IgD-negative memory B cell (primary cell): ENCODE measurements at regions not wholly inside any gene's neighbourhood (a gene's known extent, or its start where the extent isn't known, plus 50 kb on each side); places are given as distances from the start of the nearest gene placed in this dataset.
A peak's percentile ranks its signal among the peaks of the same experiment; 100 is the strongest.

Experiments used
- H3K27ac Mint-ChIP-seq, 3 donors: one replicate each; pipeline ENCODE4 v1.8.0; 2020 to 2022; ENCODE audit warnings: mild to moderate bottlenecking in 3 of 3, mixed read lengths in 3 of 3, moderate library complexity in 1 of 3
- H3K27me3 Mint-ChIP-seq: one replicate; pipeline ENCODE4 v1.8.0; 2021; ENCODE audit warnings: mixed read lengths
- H3K36me3 Mint-ChIP-seq: one replicate; pipeline ENCODE4 v1.8.0; 2020; ENCODE audit warnings: mild to moderate bottlenecking, mixed read lengths
- H3K4me1 Mint-ChIP-seq, 3 donors: one replicate each; pipeline ENCODE4 v1.8.0; 2020 to 2022; ENCODE audit warnings: mixed read lengths in 3 of 3, mild to moderate bottlenecking in 1 of 3
- H3K4me3 Mint-ChIP-seq, 4 donors: one replicate each; pipeline ENCODE4 v1.8.0; 2020 to 2022; ENCODE audit warnings: mild to moderate bottlenecking in 4 of 4, mixed read lengths in 4 of 4, moderate library complexity in 3 of 4
- H3K9me3 Mint-ChIP-seq, 3 donors: one replicate each; pipeline ENCODE4 v1.8.0; 2020 to 2021; ENCODE audit warnings: mixed read lengths in 3 of 3, mild to moderate bottlenecking in 1 of 3

DNA sequence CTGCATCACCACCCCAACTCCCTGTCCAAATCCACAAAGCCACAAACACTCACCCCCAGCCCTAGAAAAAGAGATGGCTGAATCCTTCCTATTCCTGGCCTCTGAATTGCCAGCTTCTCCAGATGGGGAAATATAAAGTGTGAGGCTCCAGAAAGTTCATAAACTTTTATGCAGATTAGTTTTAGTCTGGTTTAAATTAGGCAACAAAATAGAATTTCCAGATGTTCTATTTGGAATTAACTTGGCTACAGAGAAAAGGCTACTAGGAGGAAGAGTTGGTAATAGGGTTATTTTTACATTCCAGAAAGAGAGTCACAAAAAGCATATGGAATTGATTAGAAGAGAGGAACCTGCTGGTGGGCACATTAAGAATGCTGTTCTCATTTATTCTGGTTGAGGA, 56.0 kb downstream of the EN1 start:
- H3K9me3 Mint-ChIP-seq = peaks cover 0 to 4% (median 0%) of the 10 kb centered on the region in 3 donors
- H3K27me3 Mint-ChIP-seq = peaks cover 6% of the 10 kb centered on the region
- no peaks in the 10 kb centered on the region for H3K36me3 Mint-ChIP-seq
- no peak overlapping the region for H3K27ac Mint-ChIP-seq
- H3K4me3 Mint-ChIP-seq = no peak overlapping the region
- no peaks in the 10 kb centered on the region for H3K4me1 Mint-ChIP-seq

DNA sequence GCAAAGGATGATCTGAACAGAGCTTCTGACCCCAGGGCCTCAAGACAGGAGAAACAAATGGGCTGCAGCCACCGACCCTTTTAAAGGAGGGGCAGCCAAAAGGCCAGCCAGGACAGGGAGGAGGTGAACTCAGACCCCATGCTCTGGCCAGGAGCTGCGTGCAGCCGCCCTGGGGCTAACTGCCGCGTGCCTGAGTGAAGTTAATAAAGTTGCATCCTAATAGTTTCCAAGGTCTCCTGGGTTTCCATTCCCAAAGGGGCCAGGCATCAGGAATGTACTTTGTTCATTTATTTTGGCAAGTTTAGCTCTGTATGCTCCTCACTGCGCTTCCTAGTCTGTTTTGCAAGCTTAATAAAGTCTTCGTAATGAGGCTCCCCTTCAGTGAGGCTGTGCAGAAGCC, 60.7 kb downstream of the EN1 start:
- H3K36me3 Mint-ChIP-seq = no peaks in the 10 kb centered on the region
- peaks cover 4% of the 10 kb centered on the region for H3K27me3 Mint-ChIP-seq

GRCh38 chr2:118784860-118785259, 62.6 kb downstream of the EN1 start:
- H3K27me3 Mint-ChIP-seq = peaks cover 2% of the 10 kb centered on the region

More for the DNA sequence above, 60.7 kb downstream of the EN1 start:
- H3K27ac Mint-ChIP-seq = no peak overlapping the region
- H3K4me3 Mint-ChIP-seq = no peak overlapping the region
- H3K4me1 Mint-ChIP-seq = no peaks in the 10 kb centered on the region
- H3K9me3 Mint-ChIP-seq = peaks cover 0 to 2% (median 1%) of the 10 kb centered on the region in 3 donors

DNA sequence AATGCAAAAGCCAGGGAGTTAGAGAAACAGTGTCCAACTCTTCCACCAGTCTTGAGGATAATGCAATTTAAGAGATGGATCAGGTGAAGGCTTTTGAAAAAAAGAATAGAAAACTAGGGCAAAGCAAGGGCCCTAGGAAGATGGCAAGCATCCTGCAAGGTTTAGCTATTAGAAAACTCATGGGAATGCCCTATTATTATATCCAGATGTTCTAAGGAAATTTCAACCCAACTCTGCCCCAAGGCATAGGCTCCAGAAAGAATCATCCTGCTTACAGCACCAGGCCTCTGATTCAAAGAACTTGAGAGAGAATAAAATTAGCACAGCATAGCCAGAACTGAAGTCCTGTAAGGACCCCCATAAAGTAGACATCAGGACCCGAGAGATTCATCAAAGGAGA, 68.1 kb downstream of the EN1 start:
- Mint-ChIP-seq H3K9me3 (peaks cover 5 to 8% (median 5%) of the 10 kb centered on the region in 3 donors), H3K4me3 (no peak overlapping the region), H3K4me1 (peaks cover 0 to 5% (median 2%) of the 10 kb centered on the region in 3 donors), H3K27me3 (peaks cover 16% of the 10 kb centered on the region), H3K36me3 (no peaks in the 10 kb centered on the region), H3K27ac (no peak overlapping the region)

More at GRCh38 chr2:118784860-118785259, 62.6 kb downstream of the EN1 start:
- no peak overlapping the region for H3K27ac Mint-ChIP-seq
- no peak overlapping the region for H3K4me3 Mint-ChIP-seq
- H3K4me1 Mint-ChIP-seq = no peaks in the 10 kb centered on the region
- H3K36me3 Mint-ChIP-seq = no peaks in the 10 kb centered on the region
- peaks cover 0 to 8% (median 5%) of the 10 kb centered on the region in 3 donors for H3K9me3 Mint-ChIP-seq

DNA sequence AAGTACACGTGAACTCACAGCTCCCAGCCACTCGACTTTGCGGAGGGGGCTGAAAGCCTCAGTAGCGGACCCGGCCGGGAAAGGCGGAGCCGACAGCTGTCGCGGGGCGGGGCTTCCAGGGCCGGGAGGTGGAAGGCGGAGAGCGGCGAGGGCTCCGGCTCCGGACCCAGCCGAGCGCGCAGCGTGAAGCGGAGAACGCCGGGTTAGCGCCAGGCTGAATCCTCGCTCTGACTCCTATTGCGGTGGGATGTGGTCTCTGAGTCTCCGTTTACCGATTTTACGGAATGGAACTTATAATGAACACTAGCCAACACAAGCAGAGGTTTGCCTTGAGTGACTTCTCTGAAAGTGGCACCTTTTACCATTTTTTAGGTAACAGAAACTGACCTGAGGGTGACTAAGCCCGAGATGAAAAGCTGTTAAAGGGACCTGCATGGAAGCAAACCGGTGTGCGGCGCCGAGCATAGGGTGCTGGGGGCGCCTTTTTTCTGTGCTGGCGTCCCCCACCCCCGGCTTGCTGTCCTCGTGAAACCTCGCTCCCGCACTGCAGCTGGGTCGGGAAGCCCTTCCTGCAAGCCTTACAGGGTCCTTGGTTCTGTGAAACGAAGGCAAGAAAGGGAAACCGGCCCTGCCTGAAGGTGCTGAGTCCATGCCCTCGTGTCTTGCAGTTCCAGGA, 72.9 kb downstream of the EN1 start:
- H3K27me3 Mint-ChIP-seq = peaks cover 33% of the 10 kb centered on the region
- peaks cover 0 to 5% (median 0%) of the 10 kb centered on the region in 3 donors for H3K9me3 Mint-ChIP-seq
- no peaks in the 10 kb centered on the region for H3K36me3 Mint-ChIP-seq
- peaks cover 0 to 5% (median 3%) of the 10 kb centered on the region in 3 donors for H3K4me1 Mint-ChIP-seq
- H3K27ac Mint-ChIP-seq = no peak overlapping the region
- peak overlapping the region in 2 of 4 donors; percentile 68 to 91 for H3K4me3 Mint-ChIP-seq

DNA sequence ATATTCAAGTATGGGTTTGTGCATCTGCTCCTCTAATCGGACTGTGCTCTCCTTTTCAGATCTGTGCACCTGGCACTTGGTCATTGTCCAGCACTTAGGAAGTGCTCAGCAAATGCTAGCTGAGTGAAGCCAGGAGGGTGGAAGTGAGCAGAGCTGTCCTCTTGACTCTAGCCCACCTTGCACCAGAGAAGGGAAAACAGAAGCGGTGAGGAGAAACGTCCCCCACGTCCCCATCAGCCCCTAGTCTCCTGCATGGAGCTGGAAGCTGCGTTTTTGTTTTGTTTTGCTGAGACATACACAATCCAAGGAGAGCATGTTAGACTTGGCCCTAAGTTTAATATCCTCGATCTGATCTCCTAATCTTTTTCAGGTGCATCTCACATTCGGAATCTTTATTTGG, 73.6 kb downstream of the EN1 start:
- H3K9me3 Mint-ChIP-seq = peaks cover 0 to 2% (median 0%) of the 10 kb centered on the region in 3 donors
- H3K27ac Mint-ChIP-seq = no peak overlapping the region
- peaks cover 0 to 5% (median 3%) of the 10 kb centered on the region in 3 donors for H3K4me1 Mint-ChIP-seq
- peak overlapping the region in 1 of 4 donors; percentile 17 for H3K4me3 Mint-ChIP-seq
- no peaks in the 10 kb centered on the region for H3K36me3 Mint-ChIP-seq
- peaks cover 33% of the 10 kb centered on the region for H3K27me3 Mint-ChIP-seq

GRCh38 chr2:118772487-118773200, 74.8 kb downstream of the EN1 start:
- no peak overlapping the region for H3K4me3 Mint-ChIP-seq
- no peak overlapping the region for H3K27ac Mint-ChIP-seq
- H3K9me3 Mint-ChIP-seq = peaks cover 0 to 2% (median 0%) of the 10 kb centered on the region in 3 donors
- peaks cover 0 to 5% (median 3%) of the 10 kb centered on the region in 3 donors for H3K4me1 Mint-ChIP-seq
- H3K36me3 Mint-ChIP-seq = no peaks in the 10 kb centered on the region
- peaks cover 36% of the 10 kb centered on the region for H3K27me3 Mint-ChIP-seq

- peaks cover 0 to 1% (median 0%) of the 10 kb centered on the region in 3 donors for H3K4me1 Mint-ChIP-seq
- H3K9me3 Mint-ChIP-seq = no peaks in the 10 kb centered on the region
- no peak overlapping the region for H3K4me3 Mint-ChIP-seq
- H3K27ac Mint-ChIP-seq = no peak overlapping the region
- H3K27me3 Mint-ChIP-seq = peaks cover 27% of the 10 kb centered on the region
- no peaks in the 10 kb centered on the region for H3K36me3 Mint-ChIP-seq
These were observed 77.6 kb downstream of the EN1 start for GRCh38 chr2:118769707-118770400.

DNA sequence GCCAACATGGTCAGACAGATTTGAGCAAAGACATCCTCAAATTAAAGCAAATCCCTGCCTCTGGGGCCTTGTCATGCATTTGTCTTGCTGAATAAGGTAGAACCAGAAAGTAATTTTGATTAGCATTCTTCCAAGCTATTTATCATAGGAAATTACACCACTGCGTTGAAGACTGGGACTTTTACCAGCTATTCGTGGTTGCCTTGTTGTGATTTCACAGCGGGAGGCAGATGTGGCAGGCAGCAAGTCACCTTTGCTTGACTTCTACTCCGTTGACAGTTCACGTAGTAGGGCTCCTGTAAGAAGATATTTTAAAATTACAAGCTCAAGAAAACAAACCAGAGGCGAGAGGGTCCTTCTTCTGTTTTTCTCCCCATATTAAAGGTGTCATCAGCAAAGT, 80.6 kb downstream of the EN1 start:
- Mint-ChIP-seq H3K27ac (no peak overlapping the region), H3K27me3 (peaks cover 15% of the 10 kb centered on the region), H3K9me3 (no peaks in the 10 kb centered on the region), H3K36me3 (no peaks in the 10 kb centered on the region), H3K4me1 (peaks cover 0 to 1% (median 0%) of the 10 kb centered on the region in 3 donors), H3K4me3 (no peak overlapping the region)

GRCh38 chr2:118764855-118765254, 82.6 kb downstream of the EN1 start:
- H3K4me3 Mint-ChIP-seq = no peak overlapping the region
- no peaks in the 10 kb centered on the region for H3K36me3 Mint-ChIP-seq
- peaks cover 11% of the 10 kb centered on the region for H3K27me3 Mint-ChIP-seq
- no peak overlapping the region for H3K27ac Mint-ChIP-seq
- H3K4me1 Mint-ChIP-seq = peaks cover 0 to 3% (median 0%) of the 10 kb centered on the region in 3 donors
- H3K9me3 Mint-ChIP-seq = peaks cover 0 to 3% (median 0%) of the 10 kb centered on the region in 3 donors

DNA sequence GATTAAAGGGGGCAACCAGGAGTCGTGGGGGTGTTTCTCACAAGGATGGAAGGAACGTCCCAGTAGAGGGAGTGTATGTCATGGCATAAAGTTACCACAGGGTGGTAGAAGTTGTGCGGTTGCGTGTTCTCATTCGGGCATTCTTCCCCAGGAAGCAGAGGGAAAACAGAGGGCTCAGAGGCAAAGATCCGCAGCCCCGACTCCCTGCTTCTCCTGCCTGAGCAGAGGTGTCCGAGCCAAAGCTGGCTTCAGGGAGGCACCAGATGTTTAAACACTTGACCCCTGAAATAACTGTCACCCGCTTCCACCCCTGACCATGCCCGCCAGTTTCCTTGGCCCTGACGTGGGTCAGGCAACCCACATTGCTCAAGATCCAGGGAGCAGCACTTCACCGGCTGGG, 83.7 kb downstream of the EN1 start:
- H3K27ac Mint-ChIP-seq = no peak overlapping the region
- H3K36me3 Mint-ChIP-seq = no peaks in the 10 kb centered on the region
- H3K4me1 Mint-ChIP-seq = peaks cover 0 to 3% (median 0%) of the 10 kb centered on the region in 3 donors
- peaks cover 0 to 3% (median 0%) of the 10 kb centered on the region in 3 donors for H3K9me3 Mint-ChIP-seq
- no peak overlapping the region for H3K4me3 Mint-ChIP-seq
- peaks cover 14% of the 10 kb centered on the region for H3K27me3 Mint-ChIP-seq

GRCh38 chr2:118762290-118762689, 85.2 kb downstream of the EN1 start:
- peaks cover 0 to 3% (median 0%) of the 10 kb centered on the region in 3 donors for H3K4me1 Mint-ChIP-seq
- H3K27me3 Mint-ChIP-seq = peaks cover 11% of the 10 kb centered on the region
- peaks cover 0 to 3% (median 0%) of the 10 kb centered on the region in 3 donors for H3K9me3 Mint-ChIP-seq
- no peaks in the 10 kb centered on the region for H3K36me3 Mint-ChIP-seq
- H3K4me3 Mint-ChIP-seq = no peak overlapping the region
- H3K27ac Mint-ChIP-seq = no peak overlapping the region

- peaks cover 0 to 3% (median 0%) of the 10 kb centered on the region in 3 donors for H3K9me3 Mint-ChIP-seq
These were observed 85.7 kb downstream of the EN1 start for GRCh38 chr2:118761771-118762170.

DNA sequence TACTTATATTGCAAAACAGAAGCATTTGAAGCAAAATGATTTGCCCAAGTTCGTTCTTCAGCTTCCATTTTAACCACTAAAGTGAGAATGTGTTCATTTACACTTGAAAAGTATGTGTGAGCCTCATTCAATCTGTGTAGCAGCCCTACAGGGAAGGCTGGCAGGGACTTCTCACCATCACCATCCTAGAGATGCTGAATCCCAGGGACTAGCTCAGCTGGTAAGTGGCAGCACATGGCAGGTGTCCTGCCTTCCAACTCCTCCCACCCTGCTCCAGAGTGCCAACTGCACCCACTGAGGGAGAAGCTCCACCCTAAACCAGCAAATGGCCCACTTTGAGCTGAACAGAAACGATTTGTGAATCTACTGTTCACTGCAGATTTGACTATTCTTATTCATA, 91.5 kb downstream of the EN1 start:
- H3K9me3 Mint-ChIP-seq = peaks cover 0 to 3% (median 0%) of the 10 kb centered on the region in 3 donors
- no peaks in the 10 kb centered on the region for H3K36me3 Mint-ChIP-seq
- peaks cover 0 to 3% (median 0%) of the 10 kb centered on the region in 3 donors for H3K4me1 Mint-ChIP-seq
- no peak overlapping the region for H3K27ac Mint-ChIP-seq
- H3K4me3 Mint-ChIP-seq = no peak overlapping the region
- peaks cover 3% of the 10 kb centered on the region for H3K27me3 Mint-ChIP-seq

More at GRCh38 chr2:118761771-118762170, 85.7 kb downstream of the EN1 start:
- H3K4me1 Mint-ChIP-seq = peaks cover 0 to 3% (median 0%) of the 10 kb centered on the region in 3 donors
- no peak overlapping the region for H3K4me3 Mint-ChIP-seq
- H3K27ac Mint-ChIP-seq = no peak overlapping the region
- H3K36me3 Mint-ChIP-seq = no peaks in the 10 kb centered on the region
- H3K27me3 Mint-ChIP-seq = peaks cover 11% of the 10 kb centered on the region

GRCh38 chr2:118755384-118755783, 92.1 kb downstream of the EN1 start:
- Mint-ChIP-seq H3K27me3 (peaks cover 3% of the 10 kb centered on the region), H3K9me3 (peaks cover 0 to 3% (median 0%) of the 10 kb centered on the region in 3 donors), H3K4me1 (no peaks in the 10 kb centered on the region), H3K36me3 (no peaks in the 10 kb centered on the region), H3K27ac (no peak overlapping the region), H3K4me3 (no peak overlapping the region)
